HCT116 (cell line): ENCODE measurements at regions not wholly inside any gene's neighbourhood (a gene's known extent, or its start where the extent isn't known, plus 50 kb on each side); places are given as distances from the start of the nearest gene placed in this dataset.

ENCODE experiments used
- ATAC-seq: fragments of 200-7000 bp; cut with Tn5 transposase; 2 replicates; pipeline ENCODE4 v1.9.1; 2020; ENCODE audit warnings: mild to moderate bottlenecking, moderate library complexity
- BruUV-seq: library from RNA; stranded (reverse); fragments of 400-500 nt; replicated peaks from 2 replicates; lab custom pipeline; 2021; lab: Mats Ljungman, UMichigan
- CTCF ChIA-PET: fragments of 300-600 bp; sonication (Branson Sonifier 250); formaldehyde crosslinking; loops from one replicate; lab custom pipeline; 2021; ENCODE audit warnings: antibody characterized with exemption; lab: Charles Lee
- POLR2A ChIA-PET: fragments of 300-600, 350-600 bp; sonication (Branson Sonifier 250); formaldehyde crosslinking; loops from one replicate; lab custom pipeline; 2021; ENCODE audit warnings: antibody characterized with exemption; lab: Charles Lee
- RAD21 ChIA-PET, 2 experiments: fragments of 300-600 bp; sonication (Branson Sonifier 250); formaldehyde crosslinking; loops; one replicate each; lab custom pipeline; 2023; ENCODE audit warnings: low total read pairs in 2 of 2; ENCODE audit not compliant: uncharacterized antibody in 2 of 2, unreplicated experiment in 2 of 2, low non-redundant PET in 1 of 2; lab: Charles Lee
- DNase-seq: peaks from one replicate; pipeline ENCODE4 v3.0.0-alpha.2; 2010; ENCODE audit warnings: low read depth, low spot score
- H2AFZ ChIP-seq: fragments of 200-600 bp; shearing (Covaris generic), sonication (generic); 2 replicates; pipeline ENCODE4 v1.6.1; 2017; ENCODE audit warnings: low read depth, mixed run types, mixed read lengths, antibody characterized with exemption, low read length; ENCODE audit not compliant: poor library complexity, severe bottlenecking
- H3K27ac ChIP-seq: 2 replicates; pipeline ENCODE4 v1.5.1; 2012; ENCODE audit warnings: low read depth, low read length
- H3K27me3 ChIP-seq: fragments of 200-600 bp; sonication (generic); 2 replicates; pipeline ENCODE4 v1.6.1; 2016; ENCODE audit warnings: mixed run types, low read length, mixed read lengths; ENCODE audit not compliant: insufficient read depth
- H3K36me3 ChIP-seq, 2 experiments: fragments of 200-500 bp in 1 of 2; fragments of 200-600 bp in 1 of 2; sonication (Bioruptor generic) in 1 of 2; sonication (generic) in 1 of 2; 2 replicates each; pipeline versions ENCODE4 v1.5.1 to v1.6.1; 2014 to 2016; ENCODE audit warnings: low read length in 2 of 2, inconsistent platforms in 1 of 2, mixed read lengths in 1 of 2, mixed run types in 1 of 2; ENCODE audit not compliant: insufficient read depth in 2 of 2, control insufficient read depth in 1 of 2
- H3K4me1 ChIP-seq, 2 experiments: fragments of 200-600 bp in 1 of 2; sonication (generic) in 1 of 2; 2 replicates each; pipeline versions ENCODE4 v1.5.1 to v1.6.1; 2012 to 2017; ENCODE audit warnings: low read length in 2 of 2, inconsistent platforms in 1 of 2, mild to moderate bottlenecking in 1 of 2, mixed read lengths in 1 of 2, mixed run types in 1 of 2, moderate library complexity in 1 of 2; ENCODE audit not compliant: insufficient read depth in 2 of 2, control insufficient read depth in 1 of 2
- H3K4me2 ChIP-seq: fragments of 200-600 bp; sonication (generic); 2 replicates; pipeline ENCODE4 v1.6.1; 2017; ENCODE audit warnings: mixed run types, low read length, mixed read lengths
- H3K4me3 ChIP-seq, 2 experiments: fragments of 200-600 bp in 1 of 2; sonication (generic) in 1 of 2; replicated peaks in 1 of 2; 2 replicates each; pipeline ENCODE4 v1.5.1; 2011 to 2016; ENCODE audit warnings: low read length in 2 of 2, control low read depth in 1 of 2, low read depth in 1 of 2, mild to moderate bottlenecking in 1 of 2, mixed read lengths in 1 of 2, mixed run types in 1 of 2
- H3K79me2 ChIP-seq: fragments of 200-600 bp; sonication (generic); 2 replicates; pipeline ENCODE4 v1.6.1; 2017; ENCODE audit warnings: mild to moderate bottlenecking, mixed run types, low read length, moderate library complexity, mixed read lengths; ENCODE audit not compliant: insufficient read depth
- H3K9ac ChIP-seq: fragments of 200-600 bp; sonication (generic); 2 replicates; pipeline ENCODE4 v1.6.1; 2016; ENCODE audit warnings: low read length, mixed read lengths
- H3K9me2 ChIP-seq: fragments of 200-600 bp; sonication (generic), shearing (Covaris generic); 2 replicates; pipeline ENCODE4 v1.6.1; 2017; ENCODE audit warnings: mixed run types, mild to moderate bottlenecking, moderate library complexity; ENCODE audit not compliant: insufficient read depth
- H3K9me3 ChIP-seq, 2 experiments: fragments of 200-500 bp in 1 of 2; fragments of 200-600 bp in 1 of 2; sonication (Bioruptor generic) in 1 of 2; sonication (generic) in 1 of 2; 2 replicates each; pipeline ENCODE4 v1.6.1; 2014 to 2017; ENCODE audit warnings: low read length in 2 of 2, mixed read lengths in 2 of 2, inconsistent platforms in 1 of 2, low read depth in 1 of 2, mild to moderate bottlenecking in 1 of 2, mixed run types in 1 of 2, moderate library complexity in 1 of 2; ENCODE audit not compliant: control insufficient read depth in 1 of 2, insufficient read depth in 1 of 2
- H4K20me1 ChIP-seq: fragments of 200-600 bp; sonication (generic), shearing (Covaris generic); 2 replicates; pipeline ENCODE4 v1.6.1; 2017; ENCODE audit warnings: mixed run types, mild to moderate bottlenecking, moderate library complexity; ENCODE audit not compliant: insufficient read depth
- CBX3 ChIP-seq: IDR thresholded peaks from 2 replicates; pipeline ENCODE4 v1.6.1; 2012; ENCODE audit warnings: low read depth
- EZH2 ChIP-seq: fragments of 200-600 bp; sonication (generic); IDR thresholded peaks from 2 replicates; pipeline ENCODE4 v1.6.1; 2017; ENCODE audit warnings: antibody characterized with exemption, mixed run types
- FOSL1 ChIP-seq: IDR thresholded peaks from 2 replicates; pipeline ENCODE4 v1.6.1; 2012; ENCODE audit warnings: low read depth
- JUND ChIP-seq: IDR thresholded peaks from 2 replicates; pipeline ENCODE4 v1.6.1; 2012
- POLR2AphosphoS5 ChIP-seq: IDR thresholded peaks from 2 replicates; pipeline ENCODE4 v1.6.1; 2011; ENCODE audit warnings: mild to moderate bottlenecking, low read depth, low read length, moderate library complexity
- RAD21 ChIP-seq: IDR thresholded peaks from 2 replicates; pipeline ENCODE4 v1.6.1; 2012; ENCODE audit warnings: low read depth, mild to moderate bottlenecking
- YY1 ChIP-seq: IDR thresholded peaks from 2 replicates; pipeline ENCODE4 v1.6.1; 2011; ENCODE audit warnings: low read length, low read depth, moderate library complexity, mild to moderate bottlenecking; ENCODE audit not compliant: insufficient replicate concordance; ENCODE audit errors: extremely low read depth
- ZBTB33 ChIP-seq: IDR thresholded peaks from 2 replicates; pipeline ENCODE4 v1.6.1; 2011; ENCODE audit warnings: mild to moderate bottlenecking, low read length, moderate library complexity; ENCODE audit not compliant: insufficient replicate concordance; ENCODE audit errors: extremely low read depth
- intact Hi-C: fragments of 100-400 bp; cut with micrococcal nuclease; formaldehyde crosslinking; loops from 2 replicates; pipeline ENCODE4 v1.10.0; 2022
- TF ChIP-seq, protein P1 (sequence below): IDR thresholded peaks from 2 replicates; pipeline ENCODE4 v1.6.1; 2012; ENCODE audit warnings: low read depth

DNA sequence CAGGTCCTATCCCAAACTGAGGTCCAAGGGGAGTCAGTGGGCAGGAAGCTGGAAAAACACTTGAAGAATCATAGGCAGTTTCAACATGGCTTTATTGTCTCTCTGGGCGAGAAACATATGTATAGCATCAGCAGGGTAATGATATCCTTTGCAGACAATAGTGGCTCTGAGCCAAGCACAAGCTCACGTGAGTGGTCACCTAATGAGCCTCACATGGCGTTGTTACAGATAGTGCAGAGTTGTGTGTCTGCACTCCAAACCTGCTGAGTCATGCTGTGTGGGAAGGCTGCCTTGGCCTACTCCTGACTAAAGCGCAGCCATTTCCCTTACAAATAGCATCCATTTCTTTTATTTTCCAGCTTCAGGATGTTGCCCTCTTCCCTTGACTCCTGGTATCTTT is 105.2 kb upstream of the SYT1 start:
- Histone ChIP-seq H3K36me3 (no peaks in the 10 kb centered on the region), H3K4me1 (no peaks in the 10 kb centered on the region), H3K9me3 (no peaks in the 10 kb centered on the region), H3K4me2 (no peak overlapping the region), H3K9me2 (no peaks in the 10 kb centered on the region), H3K27me3 (no peaks in the 10 kb centered on the region), H4K20me1 (no peaks in the 10 kb centered on the region), H3K9ac (no peak overlapping the region), H3K27ac (no peak overlapping the region), H2AFZ (peak overlapping the region; percentile 62), H3K4me3 (no peak overlapping the region), H3K79me2 (no peaks in the 10 kb centered on the region)
- intact Hi-C loops, result no loop called here
- no TSS peak for BruUV-seq
- ChIA-PET RAD21 (no interaction called here), POLR2A (no interaction called here), CTCF (no interaction called here)
- ATAC-seq (no peak), DNase-seq (no peak)
- TF ChIP-seq CBX3, result 0 out of 2 replicates have a peak, but pooled peaks have one; percentile 36
- TF ChIP-seq POLR2AphosphoS5, result no peak

DNA sequence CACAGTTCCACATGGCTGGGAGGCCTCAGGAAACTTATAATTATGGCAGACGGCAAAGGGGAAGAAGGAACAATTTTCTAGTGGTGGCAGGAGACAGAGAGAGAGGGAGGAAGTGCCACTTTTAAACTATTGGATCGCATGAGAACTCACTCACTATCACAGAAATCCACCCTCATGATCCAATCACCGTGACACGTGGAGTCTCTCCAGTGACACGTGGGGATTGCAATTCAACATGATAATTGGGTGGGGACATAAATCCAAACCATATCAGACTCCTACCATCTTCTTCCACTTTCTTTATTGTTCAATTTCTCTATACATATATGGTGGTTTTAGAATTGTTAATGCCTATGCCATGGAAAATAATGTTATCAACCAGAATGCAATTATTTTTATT is 103.7 kb upstream of the SYT1 start:
- CTCF ChIA-PET, result no interaction called here

DNA sequence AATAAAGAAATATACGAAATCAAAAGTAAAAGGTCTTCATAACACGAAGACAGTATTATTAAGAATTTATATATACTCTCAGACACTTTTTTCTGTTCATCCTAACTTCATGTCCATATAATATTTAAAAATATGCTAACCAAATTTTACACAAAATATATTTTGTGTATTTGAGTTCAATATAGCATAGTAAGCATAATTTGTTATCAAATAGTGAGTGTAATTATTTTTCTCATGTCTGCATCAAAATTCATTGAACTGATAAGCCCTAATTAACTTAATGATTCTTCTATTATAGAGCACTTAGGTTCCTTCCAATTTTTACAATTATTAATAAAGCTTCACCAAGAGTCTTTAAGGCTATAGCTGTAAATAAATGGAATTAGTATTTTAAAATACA is 99.7 kb upstream of the SYT1 start:
- Histone ChIP-seq H2AFZ (no peak overlapping the region), H3K27me3 (no peaks in the 10 kb centered on the region), H3K9ac (no peak overlapping the region), H3K27ac (no peak overlapping the region), H3K4me1 (no peaks in the 10 kb centered on the region), H4K20me1 (no peaks in the 10 kb centered on the region), H3K9me3 (no peaks in the 10 kb centered on the region), H3K36me3 (no peaks in the 10 kb centered on the region), H3K9me2 (no peaks in the 10 kb centered on the region), H3K4me2 (no peak overlapping the region), H3K79me2 (no peaks in the 10 kb centered on the region), H3K4me3 (no peak overlapping the region)
- no peak for DNase-seq
- ChIA-PET CTCF (no interaction called here), RAD21 (no interaction called here), POLR2A (no interaction called here)
- intact Hi-C loops, result no loop called here
- no peak for ATAC-seq
- no TSS peak for BruUV-seq
- TF ChIP-seq JUND (no peak), FOSL1 (no peak), ZBTB33 (no peak), YY1 (no peak)
- TF ChIP-seq, protein P1, sequence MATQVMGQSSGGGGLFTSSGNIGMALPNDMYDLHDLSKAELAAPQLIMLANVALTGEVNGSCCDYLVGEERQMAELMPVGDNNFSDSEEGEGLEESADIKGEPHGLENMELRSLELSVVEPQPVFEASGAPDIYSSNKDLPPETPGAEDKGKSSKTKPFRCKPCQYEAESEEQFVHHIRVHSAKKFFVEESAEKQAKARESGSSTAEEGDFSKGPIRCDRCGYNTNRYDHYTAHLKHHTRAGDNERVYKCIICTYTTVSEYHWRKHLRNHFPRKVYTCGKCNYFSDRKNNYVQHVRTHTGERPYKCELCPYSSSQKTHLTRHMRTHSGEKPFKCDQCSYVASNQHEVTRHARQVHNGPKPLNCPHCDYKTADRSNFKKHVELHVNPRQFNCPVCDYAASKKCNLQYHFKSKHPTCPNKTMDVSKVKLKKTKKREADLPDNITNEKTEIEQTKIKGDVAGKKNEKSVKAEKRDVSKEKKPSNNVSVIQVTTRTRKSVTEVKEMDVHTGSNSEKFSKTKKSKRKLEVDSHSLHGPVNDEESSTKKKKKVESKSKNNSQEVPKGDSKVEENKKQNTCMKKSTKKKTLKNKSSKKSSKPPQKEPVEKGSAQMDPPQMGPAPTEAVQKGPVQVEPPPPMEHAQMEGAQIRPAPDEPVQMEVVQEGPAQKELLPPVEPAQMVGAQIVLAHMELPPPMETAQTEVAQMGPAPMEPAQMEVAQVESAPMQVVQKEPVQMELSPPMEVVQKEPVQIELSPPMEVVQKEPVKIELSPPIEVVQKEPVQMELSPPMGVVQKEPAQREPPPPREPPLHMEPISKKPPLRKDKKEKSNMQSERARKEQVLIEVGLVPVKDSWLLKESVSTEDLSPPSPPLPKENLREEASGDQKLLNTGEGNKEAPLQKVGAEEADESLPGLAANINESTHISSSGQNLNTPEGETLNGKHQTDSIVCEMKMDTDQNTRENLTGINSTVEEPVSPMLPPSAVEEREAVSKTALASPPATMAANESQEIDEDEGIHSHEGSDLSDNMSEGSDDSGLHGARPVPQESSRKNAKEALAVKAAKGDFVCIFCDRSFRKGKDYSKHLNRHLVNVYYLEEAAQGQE, result no peak

More for the DNA sequence above, 103.7 kb upstream of the SYT1 start:
- Histone ChIP-seq H3K9me3 (no peaks in the 10 kb centered on the region), H3K27ac (no peak overlapping the region), H3K27me3 (no peaks in the 10 kb centered on the region), H4K20me1 (no peaks in the 10 kb centered on the region), H3K36me3 (no peaks in the 10 kb centered on the region), H3K9ac (no peak overlapping the region)
- no TSS peak for BruUV-seq
- POLR2A ChIA-PET, result no interaction called here
- no peak for DNase-seq
- TF ChIP-seq EZH2 (no peak), RAD21 (no peak), YY1 (no peak)
- TF ChIP-seq, all 23 proteins: peak for 0
- H3K4me3 ChIP-seq, result no peak overlapping the region
- intact Hi-C loops, result no loop called here
- H2AFZ ChIP-seq, result no peak overlapping the region
- RAD21 ChIA-PET, result no interaction called here
- ATAC-seq, result no peak
- H3K4me2 ChIP-seq, result no peak overlapping the region
- no peaks in the 10 kb centered on the region for H3K79me2 ChIP-seq
- H3K4me1 ChIP-seq, result no peaks in the 10 kb centered on the region
- H3K9me2 ChIP-seq, result no peaks in the 10 kb centered on the region
